Dedifferentiated amniotic fluid mesenchymal stem cell (primary cell): ENCODE measurements at regions not wholly inside any gene's neighbourhood (a gene's known extent, or its start where the extent isn't known, plus 50 kb on each side); places are given as distances from the start of the nearest gene placed in this dataset.

Source experiments
- DNase-seq: peaks from one replicate; pipeline ENCODE4 v3.0.0-alpha.2; 2016; ENCODE audit errors: extremely low spot score

DNA sequence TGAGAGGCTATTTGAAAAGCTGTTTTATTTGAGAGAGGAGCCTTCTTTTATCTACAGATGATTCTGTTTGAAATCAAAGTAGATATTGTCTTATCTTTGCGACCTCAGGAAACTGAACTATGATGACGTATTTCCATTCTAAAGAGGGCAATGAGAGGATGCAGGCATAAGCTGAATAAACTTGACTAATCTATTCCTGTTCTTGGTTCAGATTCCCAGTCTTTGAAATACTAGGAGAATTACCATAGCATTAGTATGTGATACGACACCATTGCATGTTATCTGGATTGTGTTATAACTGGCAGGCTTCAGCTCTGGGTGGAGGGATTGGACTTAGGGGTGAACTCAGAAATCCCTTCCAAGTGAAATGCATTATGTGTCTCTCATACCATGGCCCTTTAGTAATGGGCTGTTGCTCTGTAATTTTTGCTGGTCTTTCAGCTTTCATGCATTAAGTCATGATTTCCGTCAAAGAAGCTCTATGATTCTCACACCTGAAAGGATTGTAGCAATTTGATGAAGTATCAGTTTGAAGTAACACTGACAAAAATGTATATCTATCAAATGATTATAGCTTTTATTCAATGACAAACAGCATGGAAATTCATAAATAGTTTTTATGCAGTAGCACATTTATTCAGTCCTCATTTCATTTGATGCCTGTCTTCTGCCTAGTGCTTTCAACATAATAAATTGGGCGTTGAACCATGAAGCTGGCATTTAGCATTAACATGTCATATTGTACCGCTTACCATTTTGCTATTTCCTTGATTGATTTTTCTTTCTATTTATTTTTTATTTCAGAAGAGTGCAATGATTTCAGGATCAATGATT, 138.4 kb upstream of the SPACA1 start:
- no peak for DNase-seq

DNA sequence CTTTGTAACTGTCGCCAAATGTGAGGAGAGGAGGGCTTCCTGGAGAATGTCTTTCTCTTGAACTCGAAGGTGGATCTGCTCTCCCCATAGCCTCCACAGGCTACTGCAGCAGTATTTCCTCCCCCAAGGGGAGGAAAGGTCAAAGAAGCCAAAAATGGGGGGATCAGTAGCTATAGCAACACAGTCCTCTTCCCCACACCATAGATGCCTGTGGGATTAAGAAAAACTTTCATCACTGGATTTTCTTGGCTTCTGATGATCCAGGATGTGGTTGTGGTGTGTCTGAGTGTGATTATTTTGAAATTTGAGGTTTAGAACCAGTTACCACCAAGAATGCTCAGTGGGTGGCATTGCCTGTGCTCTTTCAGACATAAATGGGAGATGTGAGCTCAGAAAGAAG, 140.1 kb upstream of the SPACA1 start:
- DNase-seq = no peak

DNA sequence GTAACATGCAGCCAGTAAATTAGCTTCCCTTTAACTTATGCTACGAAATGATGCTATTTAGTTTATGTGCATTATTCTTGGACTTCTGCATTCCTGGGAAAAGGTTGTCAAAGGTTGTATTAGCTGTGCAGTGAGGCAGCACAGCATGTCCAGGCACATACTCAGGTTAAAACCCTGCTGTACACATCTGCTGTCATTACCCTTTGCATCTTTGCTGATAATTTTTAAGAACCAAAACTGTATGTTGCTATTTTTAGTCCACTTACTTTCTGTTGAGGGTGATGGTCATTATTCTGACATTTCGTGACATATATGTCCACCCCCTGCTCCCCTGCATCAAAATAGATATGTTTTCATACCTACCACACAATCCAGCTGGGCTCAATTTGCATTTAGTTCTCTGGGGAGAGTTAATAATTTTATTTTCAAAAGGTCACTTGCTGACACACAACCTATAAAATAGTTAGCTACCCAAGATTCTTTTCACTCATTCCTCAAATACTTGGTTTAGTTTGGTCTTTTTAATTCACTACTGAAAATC, 142.5 kb upstream of the SPACA1 start:
- DNase-seq = no peak

DNA sequence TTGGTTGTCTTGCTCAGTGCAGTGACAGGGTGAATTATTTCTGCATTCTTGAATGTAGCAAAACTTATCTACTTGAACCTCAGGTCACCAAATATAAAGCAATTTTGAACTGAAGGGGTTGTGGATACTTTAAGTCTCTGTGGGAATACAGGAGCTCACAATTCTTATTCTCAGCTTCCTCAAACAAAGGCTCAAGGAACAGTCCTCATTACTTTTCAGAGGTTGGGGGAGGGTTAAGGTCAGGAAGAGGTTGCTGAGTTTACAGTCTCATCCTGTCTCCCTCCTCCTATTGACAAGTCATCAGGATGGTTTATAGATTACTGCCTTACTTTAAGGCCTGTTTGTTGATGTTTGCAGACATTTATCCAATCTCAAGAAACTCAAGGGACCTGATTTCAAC, 143.6 kb upstream of the SPACA1 start:
- DNase-seq = no peak

DNA sequence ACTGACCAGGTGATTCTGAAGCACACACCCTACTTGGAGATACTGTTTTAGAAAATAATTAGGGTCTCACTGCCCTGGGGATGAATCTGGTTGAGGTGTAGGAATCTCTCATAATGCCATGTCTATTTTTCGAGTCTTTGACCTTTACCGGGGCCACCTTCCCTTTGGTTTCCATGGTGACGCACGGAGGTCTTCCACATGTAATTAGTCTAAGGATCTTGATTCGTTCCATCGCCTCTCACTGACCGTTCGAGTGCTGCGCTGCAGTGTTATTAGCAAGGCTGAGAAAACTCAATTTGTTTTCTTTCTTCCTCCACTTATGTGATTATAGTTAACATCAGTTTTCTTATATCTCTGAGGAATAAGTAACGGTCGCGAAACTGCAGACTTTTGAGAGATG, 144.3 kb upstream of the SPACA1 start:
- no peak for DNase-seq

DNA sequence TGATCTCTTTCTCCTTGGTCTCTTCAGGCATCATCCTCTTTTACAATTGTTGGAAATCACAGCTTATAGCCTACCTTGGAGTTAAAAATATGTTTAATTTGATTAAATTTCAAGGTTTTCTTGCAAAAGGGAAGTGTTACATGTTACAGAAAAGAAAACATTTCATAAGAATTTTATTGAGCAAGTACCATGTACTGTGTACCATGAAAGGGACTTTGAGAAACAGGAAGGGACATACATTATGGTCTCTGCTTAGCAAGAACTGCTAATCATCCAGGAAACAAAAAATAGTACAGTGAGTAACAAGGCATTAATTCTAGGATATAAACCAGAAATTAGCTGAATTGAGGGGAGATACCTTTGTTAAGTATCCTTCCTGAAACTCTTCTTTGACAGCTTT, 145.3 kb upstream of the SPACA1 start:
- no peak for DNase-seq

DNA sequence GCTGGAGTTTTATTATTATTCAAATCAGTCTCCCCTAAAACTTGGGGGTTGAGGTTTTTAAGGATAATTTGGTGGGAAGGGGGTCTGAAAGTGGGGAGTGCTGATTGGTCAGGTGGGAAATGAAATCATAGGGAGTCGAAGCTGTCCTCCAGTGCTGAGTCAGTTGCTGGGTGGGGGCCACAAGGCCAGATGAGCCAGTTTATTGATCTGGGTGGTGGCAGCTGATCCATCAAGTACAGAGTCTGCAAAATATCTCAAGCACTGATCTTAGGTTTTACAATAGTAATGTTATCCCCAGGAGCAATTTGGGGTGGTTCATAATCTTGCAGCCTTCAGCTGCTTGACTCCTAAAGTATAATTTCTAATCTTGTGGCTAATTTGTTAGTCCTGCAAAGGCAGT, 146.0 kb upstream of the SPACA1 start:
- no peak for DNase-seq

DNA sequence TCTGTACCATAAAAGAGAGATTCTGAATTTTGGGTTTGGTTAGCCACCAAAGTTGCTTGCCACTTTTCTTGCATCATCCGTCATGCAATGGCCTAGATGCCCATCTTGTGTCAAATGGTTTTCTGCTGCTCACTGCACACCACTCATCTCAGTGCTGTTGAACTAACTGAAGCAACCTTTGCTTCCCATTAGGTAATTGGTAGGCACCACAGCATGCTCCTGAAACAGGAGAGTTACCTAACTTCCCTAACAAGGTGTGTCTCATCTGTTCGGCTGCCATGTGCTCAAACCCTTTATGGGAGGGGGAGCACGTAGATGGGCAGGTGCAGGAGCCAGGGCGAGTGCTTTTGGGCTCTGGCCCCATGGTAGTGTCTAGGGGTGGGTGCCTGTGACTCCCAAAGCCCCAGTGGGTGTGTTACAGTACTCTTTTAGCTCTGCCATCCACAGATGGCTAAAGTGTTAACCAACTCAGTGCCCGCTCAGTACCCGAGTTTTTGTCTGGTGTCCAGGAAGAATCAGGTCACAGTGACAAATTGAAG, 147.4 kb upstream of the SPACA1 start:
- DNase-seq = no peak

DNA sequence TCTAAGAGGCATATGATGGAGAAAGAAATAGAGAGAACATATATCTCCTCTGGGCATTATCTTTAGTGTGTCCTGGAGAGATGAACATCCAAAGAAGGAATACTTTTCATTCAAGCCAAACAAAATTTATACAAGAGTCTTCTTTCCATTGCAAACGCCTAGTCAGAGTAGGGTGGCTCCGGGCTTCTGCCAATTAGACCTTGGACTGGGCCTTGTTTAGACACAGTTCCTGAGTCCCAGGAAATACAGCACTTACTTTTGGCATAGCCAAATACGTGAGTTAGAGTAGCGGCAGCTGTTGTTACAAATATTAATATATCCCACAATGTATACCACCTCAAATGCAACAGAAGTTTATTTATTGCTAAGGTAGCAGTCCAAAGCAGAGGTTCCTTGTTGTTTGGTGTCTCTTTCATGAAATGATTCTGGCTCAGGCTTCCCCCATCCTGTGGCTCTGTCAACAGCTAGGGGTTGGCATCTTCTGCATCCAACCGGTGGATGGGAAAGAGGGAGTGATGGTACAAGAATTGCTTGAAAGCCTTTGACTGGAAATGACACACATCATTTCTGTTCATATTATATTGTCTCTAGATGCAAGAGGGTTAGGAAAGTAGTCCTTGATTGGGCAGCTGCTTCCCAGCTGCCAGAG, 148.0 kb upstream of the SPACA1 start:
- no peak for DNase-seq

DNA sequence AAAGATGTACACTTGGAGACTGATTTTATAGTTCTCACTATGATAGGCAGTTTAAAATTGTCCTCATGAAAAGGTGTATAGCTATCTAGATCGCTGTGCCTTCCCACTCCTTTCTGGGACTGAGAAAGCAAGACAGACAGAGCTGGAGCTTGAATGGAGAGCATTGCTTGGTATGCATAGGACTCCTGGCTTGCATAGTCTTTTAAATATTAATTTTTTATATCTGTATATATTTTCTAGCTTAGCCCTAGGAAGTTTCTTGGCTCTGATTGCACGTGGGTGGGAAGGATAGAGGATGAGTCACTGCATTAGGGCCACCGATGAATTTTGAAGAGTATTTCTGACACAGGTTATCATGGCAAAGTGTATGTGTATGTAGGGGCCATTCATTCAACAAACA, 150.0 kb upstream of the SPACA1 start:
- DNase-seq = no peak

DNA sequence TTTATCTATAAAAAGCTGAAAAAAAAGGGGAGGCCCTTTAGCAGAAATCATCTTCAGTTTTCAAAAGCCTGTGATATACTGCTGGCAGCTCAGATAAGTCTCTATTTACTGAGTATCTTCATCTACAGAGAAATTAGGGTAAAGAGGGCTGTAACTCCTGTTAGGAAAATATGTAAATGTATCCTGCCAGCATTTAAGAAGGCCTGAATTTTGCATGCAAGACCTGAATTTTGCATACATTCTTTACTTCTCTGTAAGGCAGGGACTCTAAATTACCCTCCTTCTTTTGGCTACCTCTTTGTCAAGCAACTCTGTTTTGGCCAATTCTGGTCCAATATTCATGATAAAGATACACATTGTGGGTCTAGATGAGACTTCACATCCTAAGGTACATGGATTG, 150.6 kb upstream of the SPACA1 start:
- no peak for DNase-seq

DNA sequence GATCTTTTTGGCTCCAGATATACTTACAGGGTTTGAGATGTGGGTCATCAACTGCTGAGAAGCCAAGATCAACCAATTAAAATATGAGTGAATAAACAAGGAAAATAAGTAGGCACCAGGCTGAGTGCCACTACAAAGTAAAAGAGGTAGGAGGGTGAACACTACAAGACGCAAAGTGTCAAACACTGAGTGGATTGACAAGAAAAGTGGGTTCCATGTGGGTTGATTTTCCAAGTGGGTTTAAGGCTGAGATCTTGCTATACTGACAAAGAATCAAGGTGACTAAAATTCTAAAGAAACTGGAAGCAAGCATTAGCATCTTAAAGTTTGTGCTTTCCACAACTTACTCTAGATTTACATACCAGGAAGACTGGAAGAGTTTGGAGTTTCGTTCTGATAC, 160.4 kb upstream of the SPACA1 start:
- DNase-seq = no peak

DNA sequence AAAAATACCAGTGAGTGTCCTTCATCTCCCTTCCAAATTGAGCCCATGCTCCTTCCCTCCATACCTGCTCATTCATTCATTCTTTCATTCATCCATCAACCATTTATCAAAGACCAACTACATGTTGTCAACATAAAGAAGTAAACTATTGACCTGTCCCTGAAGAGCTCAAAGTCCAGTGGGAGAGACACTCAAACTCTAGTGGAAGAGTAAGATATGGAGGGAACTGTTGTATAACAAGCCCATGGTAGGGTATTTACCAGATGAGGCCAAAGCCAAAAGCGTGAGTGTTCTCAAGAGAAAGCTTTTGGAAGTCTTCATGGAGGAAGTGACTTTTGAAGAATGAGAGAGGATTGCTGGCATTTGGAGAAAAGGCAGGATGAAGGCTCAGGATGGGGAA, 163.4 kb upstream of the SPACA1 start:
- DNase-seq = no peak

DNA sequence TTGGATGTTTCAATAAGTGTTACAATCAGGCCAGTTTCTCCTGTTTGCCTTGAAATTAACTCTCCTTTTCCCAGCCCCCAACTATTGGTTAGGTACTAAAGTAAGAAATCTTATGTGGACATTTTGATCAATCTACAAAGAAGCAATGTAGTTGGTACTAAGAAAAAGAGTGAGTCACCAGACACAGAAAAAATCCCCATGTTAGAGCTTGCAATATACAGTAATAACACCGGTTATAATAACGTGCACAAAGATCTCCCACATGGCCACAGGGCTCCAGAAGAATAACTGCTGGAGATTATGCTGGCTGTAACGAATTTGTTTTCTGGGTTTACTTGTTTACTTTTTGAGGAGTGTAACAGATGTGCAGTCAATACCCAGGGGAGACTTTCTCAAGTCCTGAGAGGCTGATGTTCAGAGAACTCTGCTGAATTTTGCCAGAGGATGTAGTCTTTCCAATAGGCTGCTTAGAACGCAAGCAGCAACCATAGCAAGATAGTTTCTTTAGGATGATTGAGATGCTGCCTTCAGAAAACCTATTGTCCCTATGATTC, 166.2 kb upstream of the SPACA1 start:
- DNase-seq = no peak

DNA sequence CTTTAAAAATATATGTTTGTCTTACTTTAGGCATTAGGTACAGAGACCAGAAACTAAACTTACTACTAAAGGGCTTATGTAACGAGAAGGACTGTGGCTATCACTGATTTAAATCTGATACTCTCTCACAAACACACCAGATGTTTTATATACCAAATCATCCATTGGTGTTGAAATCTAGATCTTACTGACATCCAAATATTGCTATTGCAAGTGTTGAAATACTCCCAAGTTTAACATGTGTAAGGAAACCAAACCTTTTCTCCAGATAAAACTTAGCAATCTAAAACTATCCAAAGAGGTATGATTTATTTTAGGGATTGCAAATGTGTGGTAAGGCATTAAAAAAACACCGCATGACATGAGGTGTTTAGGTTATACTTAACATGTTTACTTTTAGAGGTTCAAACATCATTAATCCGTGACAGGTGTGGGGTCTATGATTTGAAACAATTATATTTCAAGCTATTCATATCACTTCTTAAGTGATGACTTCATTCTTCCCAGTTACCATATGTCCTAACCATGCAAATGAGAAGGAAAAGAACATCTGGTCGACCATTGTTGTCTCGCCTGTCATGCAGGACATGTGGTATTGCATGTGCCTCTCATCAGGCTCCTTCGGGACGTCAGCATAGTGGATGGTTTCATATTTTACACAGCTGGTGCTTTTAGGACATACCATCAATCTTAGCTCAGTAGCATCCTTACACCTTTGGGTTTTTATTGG, 168.3 kb upstream of the SPACA1 start:
- no peak for DNase-seq

DNA sequence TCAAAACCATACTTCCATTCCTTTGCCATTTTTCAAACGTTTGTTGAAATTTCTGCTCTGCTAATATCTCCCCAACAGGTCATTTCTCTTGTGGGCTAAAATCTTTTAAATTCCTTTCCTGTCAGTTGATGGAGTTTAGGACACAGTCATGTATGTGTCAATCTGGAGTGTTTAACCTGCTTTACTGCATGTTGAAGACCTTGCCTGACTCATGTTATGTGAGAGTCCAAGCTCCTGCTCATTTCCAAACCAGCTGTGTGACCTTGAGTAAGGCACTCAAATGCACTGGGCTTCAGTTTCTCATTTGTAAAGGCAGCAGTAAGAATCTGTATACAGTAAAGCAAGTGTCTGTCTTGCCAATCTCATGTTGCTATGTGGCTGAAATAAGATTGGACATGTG, 171.9 kb upstream of the SPACA1 start:
- DNase-seq = no peak

DNA sequence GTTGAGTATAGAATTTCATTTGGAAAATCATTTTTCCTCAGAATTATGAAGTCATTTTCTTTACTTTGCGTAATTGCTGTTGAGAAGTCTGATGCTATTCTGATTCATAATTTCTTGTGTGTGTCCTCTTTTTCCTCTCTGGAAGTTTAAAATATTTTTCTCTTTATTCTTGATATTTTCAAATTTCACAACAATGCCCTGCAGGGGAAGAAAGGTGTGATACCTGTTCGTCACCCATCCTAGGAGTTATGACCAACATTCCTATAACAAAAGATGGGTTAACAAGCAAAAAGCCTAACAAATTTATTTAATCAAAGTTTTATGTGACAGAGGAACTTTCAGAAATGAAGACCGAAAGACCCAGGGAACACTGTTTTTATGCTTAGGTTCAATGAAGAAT, 171.5 kb upstream of the AKIRIN2 start:
- DNase-seq = no peak

DNA sequence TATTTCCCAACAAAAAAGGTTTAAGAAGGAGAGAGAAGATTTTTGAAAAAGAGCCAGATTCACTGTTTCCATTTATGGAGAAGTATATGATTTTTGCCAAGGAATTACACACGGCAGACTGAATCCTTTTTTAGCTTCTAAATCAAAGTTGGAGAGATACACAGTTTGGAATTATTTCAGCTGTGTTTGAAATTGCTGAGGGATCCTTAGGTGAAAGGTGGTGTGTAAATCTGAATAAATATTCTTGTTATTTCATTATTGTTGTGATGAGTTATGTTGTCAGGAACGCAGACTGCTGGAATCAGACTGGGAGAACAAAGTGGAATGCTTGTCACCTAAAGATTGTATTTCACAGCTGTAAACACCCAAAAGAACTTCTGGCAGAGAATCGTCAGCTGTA, 168.5 kb upstream of the AKIRIN2 start:
- no peak for DNase-seq

DNA sequence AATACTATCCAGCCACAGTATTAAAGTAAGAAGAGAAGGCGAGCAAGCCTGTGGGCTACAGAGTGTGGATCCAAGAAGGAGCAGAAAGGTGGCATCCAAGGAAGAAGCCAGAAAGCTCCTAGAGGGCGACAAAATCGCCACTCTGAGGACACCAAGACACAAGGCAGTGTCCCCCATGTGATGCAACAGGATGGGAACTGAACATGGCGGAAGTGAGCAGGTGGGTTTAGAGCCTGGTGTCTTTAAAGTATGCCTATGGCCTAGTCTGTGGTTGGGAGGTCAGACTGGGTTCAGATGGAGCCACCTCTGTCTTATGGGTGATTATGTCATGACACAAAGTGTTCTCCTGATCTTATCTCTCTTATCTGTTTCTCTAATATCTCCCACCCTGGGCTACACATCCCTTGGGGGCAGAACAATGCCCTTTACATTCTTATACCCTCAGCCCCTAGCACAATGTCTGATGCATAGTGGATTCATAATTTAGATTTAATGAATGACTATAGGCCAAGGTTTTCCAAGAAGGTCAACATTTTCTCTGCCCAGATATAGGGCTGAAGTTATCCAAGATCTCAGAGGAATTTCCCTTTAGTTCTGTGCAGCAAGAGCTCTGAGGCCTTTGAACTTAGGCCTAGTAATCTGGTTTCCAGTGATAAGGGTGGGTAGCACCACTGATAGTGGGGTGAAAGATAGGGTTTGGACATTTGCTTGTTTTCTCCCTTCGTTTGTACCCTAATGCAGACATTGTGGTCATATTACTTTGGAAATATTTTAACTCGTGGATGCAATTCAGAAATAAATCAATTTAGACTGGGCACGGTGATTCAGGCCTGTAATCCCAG, 167.3 kb upstream of the AKIRIN2 start:
- no peak for DNase-seq

DNA sequence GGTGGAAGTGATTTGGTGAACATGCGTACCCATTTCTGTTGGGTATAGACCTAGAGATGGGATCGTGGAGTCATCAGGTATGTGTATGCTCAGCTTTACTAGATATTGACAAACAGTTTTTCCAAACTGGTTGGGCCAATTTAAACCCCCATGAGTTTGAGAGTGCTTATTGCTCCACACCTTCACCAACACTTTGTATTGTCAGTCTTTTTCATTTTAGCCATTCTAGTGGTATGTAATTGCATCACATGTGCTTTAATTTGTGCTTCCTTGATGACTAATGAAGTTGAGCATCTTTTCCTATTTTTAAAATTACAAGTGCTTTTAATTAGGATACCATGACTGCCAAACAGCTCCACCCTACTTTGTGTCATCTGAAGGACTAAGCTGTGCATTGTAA, 158.9 kb upstream of the AKIRIN2 start:
- DNase-seq = no peak

DNA sequence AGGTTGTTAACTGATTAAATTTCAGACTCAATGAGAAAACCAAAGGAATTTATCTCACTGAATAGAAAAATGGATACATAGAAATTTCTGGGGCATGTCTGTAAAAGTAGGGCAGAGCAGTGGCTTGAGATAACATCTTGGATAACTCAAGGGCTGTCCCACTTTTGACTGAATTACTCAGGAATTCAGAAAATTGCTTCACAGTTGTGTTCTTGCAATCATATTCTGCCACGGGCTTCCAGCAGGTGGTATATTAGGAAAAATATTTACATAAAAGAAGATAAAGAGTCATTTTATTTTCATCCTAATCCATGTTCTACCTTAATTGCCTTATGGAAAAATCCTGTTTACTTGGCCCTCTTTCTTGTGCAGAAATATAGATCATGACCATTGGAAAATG, 156.4 kb upstream of the AKIRIN2 start:
- no peak for DNase-seq
